HepG2 (cell line): ENCODE measurements at regions not wholly inside any gene's neighbourhood (a gene's known extent, or its start where the extent isn't known, plus 50 kb on each side); places are given as distances from the start of the nearest gene placed in this dataset.

Experiments used
- ATAC-seq: fragments of 200-7000 bp; cut with Tn5 transposase; 3 replicates; pipeline ENCODE4 v1.9.1; 2020; ENCODE audit warnings: mild to moderate bottlenecking, moderate library complexity
- BruUV-seq: library from RNA; stranded (reverse); fragments of 400-500 nt; replicated peaks from 2 replicates; lab custom pipeline; 2021; lab: Mats Ljungman, UMichigan
- CTCF ChIA-PET: fragments of 300-600 bp; formaldehyde crosslinking; extraction: SDS; loops from one replicate; lab custom pipeline; 2021; ENCODE audit warnings: low total read pairs, inconsistent platforms, low intra/inter-chr PET ratio; lab: Yijun Ruan, JAX
- POLR2A ChIA-PET: fragments of 350-600 bp; sonication (Branson Sonifier 250); formaldehyde crosslinking; loops from one replicate; lab custom pipeline; 2020; ENCODE audit warnings: antibody characterized with exemption, inconsistent platforms; lab: Yijun Ruan, JAX
- DNase-seq: peaks from one replicate; pipeline ENCODE4 v3.0.0-alpha.2; 2015; ENCODE audit warnings: low spot score
- FAIRE-seq: peaks from 3 replicates; lab custom pipeline; 2011; peaks lifted over from hg19 to GRCh38; lab: Jason Lieb, UNC
- H2AFZ ChIP-seq: one replicate; pipeline ENCODE4 v1.6.1; 2011; ENCODE audit warnings: low read length, inconsistent platforms
- H3K27ac ChIP-seq: fragments of 300-600 bp; 3 replicates; pipeline ENCODE4 v1.8.0; 2011; ENCODE audit warnings: mixed run types, mild to moderate bottlenecking, mixed read lengths, low read length, inconsistent platforms; ENCODE audit not compliant: insufficient read depth; ENCODE audit errors: extremely low read length
- H3K27me3 ChIP-seq, 2 experiments: fragments of 200-600 bp in 1 of 2; 2 replicates in 1 of 2; 3 replicates in 1 of 2; pipeline versions ENCODE4 v1.6.0 to v1.8.0; 2011; ENCODE audit warnings: low read length in 2 of 2, mild to moderate bottlenecking in 2 of 2, moderate library complexity in 2 of 2, inconsistent platforms in 1 of 2; ENCODE audit not compliant: insufficient read depth in 2 of 2, control insufficient read depth in 1 of 2
- H3K36me3 ChIP-seq, 2 experiments: fragments of 200-600 bp in 1 of 2; replicated peaks in 1 of 2; 2 replicates in 1 of 2; 3 replicates in 1 of 2; pipeline versions ENCODE4 v1.5.1 to v1.8.0; 2011; ENCODE audit warnings: low read length in 2 of 2, inconsistent platforms in 1 of 2; ENCODE audit not compliant: insufficient read depth in 2 of 2, control insufficient read depth in 1 of 2
- H3K4me1 ChIP-seq: 2 replicates; pipeline ENCODE4 v1.5.1; 2012; ENCODE audit warnings: low read length, inconsistent platforms; ENCODE audit not compliant: insufficient read depth
- H3K4me2 ChIP-seq: 2 replicates; pipeline ENCODE4 v1.6.0; 2011; ENCODE audit warnings: low read depth, low read length, inconsistent platforms
- H3K4me3 ChIP-seq, 3 experiments: fragments of 200-600 bp in 1 of 3; sonication (generic), shearing (Covaris generic) in 1 of 3; replicated peaks in 1 of 3; 2 replicates each; pipeline ENCODE4 v1.5.1; 2011 to 2016; ENCODE audit warnings: low read length in 3 of 3, inconsistent platforms in 2 of 3, low read depth in 2 of 3, mild to moderate bottlenecking in 2 of 3, control low read depth in 1 of 3, mixed read lengths in 1 of 3; ENCODE audit not compliant: insufficient read depth in 1 of 3
- H3K79me2 ChIP-seq: one replicate; pipeline ENCODE4 v1.6.1; 2011; ENCODE audit warnings: low read length, inconsistent platforms; ENCODE audit not compliant: insufficient read depth
- H3K9ac ChIP-seq: 2 replicates; pipeline ENCODE4 v1.6.0; 2011; ENCODE audit warnings: mild to moderate bottlenecking, low read depth, low read length, inconsistent platforms; ENCODE audit not compliant: insufficient read depth
- H3K9me3 ChIP-seq: 2 replicates; pipeline ENCODE4 v1.5.1; 2012; ENCODE audit warnings: mild to moderate bottlenecking, low read length
- H4K20me1 ChIP-seq: 2 replicates; pipeline ENCODE4 v1.6.0; 2011; ENCODE audit warnings: inconsistent platforms, mild to moderate bottlenecking, low read length, moderate library complexity; ENCODE audit not compliant: insufficient read depth
- AHDC1 ChIP-seq: sonication (generic); formaldehyde crosslinking; IDR thresholded peaks from 2 replicates; pipeline ENCODE4 v1.5.1; 2020; ENCODE audit warnings: mild to moderate bottlenecking, missing genetic modification reagents, borderline replicate concordance
- AHR ChIP-seq: IDR thresholded peaks from 2 replicates; pipeline ENCODE4 v1.6.1; 2018; ENCODE audit warnings: missing genetic modification reagents, missing compliant biosample characterization
- BHLHE40 ChIP-seq: IDR thresholded peaks from 2 replicates; pipeline ENCODE4 v1.6.1; 2011; ENCODE audit warnings: low read length, improper control_type of control experiment
- ETV5 ChIP-seq: IDR thresholded peaks from 2 replicates; pipeline ENCODE4 v1.6.1; 2018; ENCODE audit warnings: missing biosample characterization, missing genetic modification reagents, inconsistent platforms, borderline replicate concordance
- ETV6 ChIP-seq: sonication (generic); formaldehyde crosslinking; conservative IDR thresholded peaks from 2 replicates; pipeline ENCODE4 v1.4.0; 2020; ENCODE audit warnings: missing genetic modification reagents
- HMGA1 ChIP-seq: sonication (generic); formaldehyde crosslinking; conservative IDR thresholded peaks from 2 replicates; pipeline ENCODE4 v1.4.0; 2020; ENCODE audit warnings: missing genetic modification reagents
- HNF4G ChIP-seq, 2 experiments: sonication (generic) in 1 of 2; formaldehyde crosslinking in 1 of 2; IDR thresholded peaks; 2 replicates each; pipeline versions ENCODE4 v1.4.0 to v1.6.1; 2011 to 2020; ENCODE audit warnings: borderline replicate concordance in 2 of 2, low read depth in 2 of 2, mild to moderate bottlenecking in 2 of 2, low read length in 1 of 2, missing genetic modification reagents in 1 of 2, moderate library complexity in 1 of 2
- MATR3 ChIP-seq: sonication (generic); formaldehyde crosslinking; IDR thresholded peaks from 2 replicates; pipeline ENCODE4 v1.4.0; 2020; ENCODE audit warnings: missing genetic modification reagents
- NR0B2 ChIP-seq: sonication (generic); formaldehyde crosslinking; IDR thresholded peaks from 2 replicates; pipeline ENCODE4 v1.4.0; 2020; ENCODE audit warnings: mild to moderate bottlenecking, missing genetic modification reagents
- ONECUT2 ChIP-seq: sonication (generic); formaldehyde crosslinking; IDR thresholded peaks from 2 replicates; pipeline ENCODE4 v1.4.0; 2020; ENCODE audit warnings: missing genetic modification reagents
- RAD51 ChIP-seq: fragments of 450-650 bp; IDR thresholded peaks from 2 replicates; pipeline ENCODE4 v1.6.1; 2016; ENCODE audit warnings: borderline replicate concordance
- TCF7 ChIP-seq: sonication (generic); IDR thresholded peaks from 2 replicates; pipeline ENCODE4 v1.6.1; 2016; ENCODE audit warnings: antibody characterized with exemption, low read depth
- ZSCAN20 ChIP-seq: sonication (generic); formaldehyde crosslinking; IDR thresholded peaks from 2 replicates; pipeline ENCODE4 v1.4.0; 2020; ENCODE audit warnings: missing genetic modification reagents, mild to moderate bottlenecking, borderline replicate concordance
- ZSCAN29 ChIP-seq: sonication (generic); formaldehyde crosslinking; conservative IDR thresholded peaks from 2 replicates; pipeline ENCODE4 v1.4.0; 2020; ENCODE audit warnings: mild to moderate bottlenecking, missing genetic modification reagents
- in situ Hi-C: cut with HindIII; loops from 2 replicates; pipeline ENCODE4 v1.10.0; 2017; ENCODE audit warnings: low pct_unique_long_range_greater_than_20kb; ENCODE audit not compliant: extremely low pct_ligation_motif_present
- intact Hi-C: fragments of 100-400 bp; cut with micrococcal nuclease; formaldehyde crosslinking; loops from one replicate; pipeline ENCODE4 v1.10.0; 2022; ENCODE audit not compliant: unreplicated experiment
- TF ChIP-seq, protein P1 (sequence below): sonication (generic); formaldehyde crosslinking; IDR thresholded peaks from 2 replicates; pipeline ENCODE4 v1.5.0; 2020; ENCODE audit warnings: mild to moderate bottlenecking, missing genetic modification reagents, borderline replicate concordance

DNA sequence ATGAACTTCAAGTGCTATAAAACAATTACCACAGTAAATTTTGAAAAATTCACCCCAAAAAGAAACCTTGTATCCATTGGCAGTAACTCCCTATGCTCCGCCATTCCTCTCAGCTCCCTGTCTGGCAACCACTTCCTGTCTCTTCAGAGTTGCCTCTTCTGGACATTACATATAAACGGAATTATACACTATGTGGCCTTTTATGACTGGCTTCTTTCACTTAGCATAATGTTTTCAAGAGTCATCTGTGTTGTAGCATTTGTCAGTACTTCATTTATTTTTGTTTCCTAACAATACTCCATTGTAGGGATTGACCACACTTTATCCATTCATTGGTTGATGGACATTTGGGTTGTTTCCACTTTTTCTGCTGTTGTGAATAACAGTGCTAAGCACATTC lies 50.1 kb downstream of the CEP43 start (continued):
- no peak for TF ChIP-seq AHDC1 (CRISPR knock-in tag)
- TF ChIP-seq NR0B2: no peak

DNA sequence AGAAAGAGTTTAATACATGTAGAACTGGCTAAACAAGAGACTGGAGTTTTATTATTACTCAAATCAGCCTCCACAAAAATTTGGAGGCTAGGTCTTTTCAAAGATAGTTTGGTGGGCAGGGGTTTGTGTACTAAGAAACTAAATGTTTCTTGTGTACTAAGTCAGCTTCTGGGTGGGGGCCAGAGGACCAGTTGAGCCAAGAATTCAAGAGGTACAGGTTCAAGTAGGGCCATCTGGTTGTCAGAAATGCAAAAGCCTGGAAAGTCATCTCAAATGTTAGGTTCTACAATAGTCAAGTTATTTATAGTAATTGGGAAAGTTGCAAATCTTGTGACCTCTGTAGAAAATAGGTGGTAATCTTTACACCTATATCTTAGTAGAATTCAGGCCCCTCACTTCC lies 51.7 kb downstream of the CEP43 start:
- POLR2A ChIA-PET: no interaction called here
- no peak for TF ChIP-seq ZSCAN29 (CRISPR knock-in tag)
- no peak for TF ChIP-seq BHLHE40
- no peak for TF ChIP-seq AHR (CRISPR knock-in tag)
- TF ChIP-seq MATR3 (CRISPR knock-in tag): no peak
- TF ChIP-seq ZSCAN20 (CRISPR knock-in tag): no peak
- TF ChIP-seq RAD51: no peak
- TF ChIP-seq ONECUT2 (CRISPR knock-in tag): no peak
- TF ChIP-seq HMGA1 (CRISPR knock-in tag): no peak
- TF ChIP-seq ETV5 (CRISPR knock-in tag): no peak
- no peak for TF ChIP-seq TCF7
- TF ChIP-seq HNF4G (IDR thresholded peaks at IDR 0.05; ENCODE audit: borderline replicate concordance, low read depth, low read length): no peak
- TF ChIP-seq HNF4G (CRISPR knock-in tag; IDR thresholded peaks at IDR 0.05; ENCODE audit: borderline replicate concordance, low read depth): no peak
- TF ChIP-seq ETV6 (CRISPR knock-in tag): no peak
- TF ChIP-seq, protein P1, sequence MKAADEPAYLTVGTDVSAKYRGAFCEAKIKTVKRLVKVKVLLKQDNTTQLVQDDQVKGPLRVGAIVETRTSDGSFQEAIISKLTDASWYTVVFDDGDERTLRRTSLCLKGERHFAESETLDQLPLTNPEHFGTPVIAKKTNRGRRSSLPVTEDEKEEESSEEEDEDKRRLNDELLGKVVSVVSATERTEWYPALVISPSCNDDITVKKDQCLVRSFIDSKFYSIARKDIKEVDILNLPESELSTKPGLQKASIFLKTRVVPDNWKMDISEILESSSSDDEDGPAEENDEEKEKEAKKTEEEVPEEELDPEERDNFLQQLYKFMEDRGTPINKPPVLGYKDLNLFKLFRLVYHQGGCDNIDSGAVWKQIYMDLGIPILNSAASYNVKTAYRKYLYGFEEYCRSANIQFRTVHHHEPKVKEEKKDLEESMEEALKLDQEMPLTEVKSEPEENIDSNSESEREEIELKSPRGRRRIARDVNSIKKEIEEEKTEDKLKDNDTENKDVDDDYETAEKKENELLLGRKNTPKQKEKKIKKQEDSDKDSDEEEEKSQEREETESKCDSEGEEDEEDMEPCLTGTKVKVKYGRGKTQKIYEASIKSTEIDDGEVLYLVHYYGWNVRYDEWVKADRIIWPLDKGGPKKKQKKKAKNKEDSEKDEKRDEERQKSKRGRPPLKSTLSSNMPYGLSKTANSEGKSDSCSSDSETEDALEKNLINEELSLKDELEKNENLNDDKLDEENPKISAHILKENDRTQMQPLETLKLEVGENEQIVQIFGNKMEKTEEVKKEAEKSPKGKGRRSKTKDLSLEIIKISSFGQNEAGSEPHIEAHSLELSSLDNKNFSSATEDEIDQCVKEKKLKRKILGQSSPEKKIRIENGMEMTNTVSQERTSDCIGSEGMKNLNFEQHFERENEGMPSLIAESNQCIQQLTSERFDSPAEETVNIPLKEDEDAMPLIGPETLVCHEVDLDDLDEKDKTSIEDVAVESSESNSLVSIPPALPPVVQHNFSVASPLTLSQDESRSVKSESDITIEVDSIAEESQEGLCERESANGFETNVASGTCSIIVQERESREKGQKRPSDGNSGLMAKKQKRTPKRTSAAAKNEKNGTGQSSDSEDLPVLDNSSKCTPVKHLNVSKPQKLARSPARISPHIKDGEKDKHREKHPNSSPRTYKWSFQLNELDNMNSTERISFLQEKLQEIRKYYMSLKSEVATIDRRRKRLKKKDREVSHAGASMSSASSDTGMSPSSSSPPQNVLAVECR (CRISPR knock-in tag): no peak

More for the DNA sequence above, 51.7 kb downstream of the CEP43 start:
- no peaks in the 10 kb centered on the region for H3K9me3 ChIP-seq
- H2AFZ ChIP-seq: no peak overlapping the region
- ATAC-seq (no peak), DNase-seq (no peak), FAIRE-seq (no peak)
- no peak overlapping the region for H3K4me3 ChIP-seq
- H3K27ac ChIP-seq: no peak overlapping the region
- no TSS peak for BruUV-seq
- in situ Hi-C loops: no loop called here
- H3K27me3 ChIP-seq: no peaks in the 10 kb centered on the region
- no peak overlapping the region for H3K9ac ChIP-seq
- H3K36me3 ChIP-seq: no peaks in the 10 kb centered on the region
- H3K4me2 ChIP-seq: no peak overlapping the region
- intact Hi-C loops: no loop called here
- no peaks in the 10 kb centered on the region for H3K79me2 ChIP-seq
- CTCF ChIA-PET: no interaction called here
- no peaks in the 10 kb centered on the region for H4K20me1 ChIP-seq
- H3K4me1 ChIP-seq: peaks cover 11% of the 10 kb centered on the region
